ENCODE measurements at regions not wholly inside any gene's neighbourhood (a gene's known extent, or its start where the extent isn't known, plus 50 kb on each side); places are given as distances from the start of the nearest gene placed in this dataset.

DNA sequence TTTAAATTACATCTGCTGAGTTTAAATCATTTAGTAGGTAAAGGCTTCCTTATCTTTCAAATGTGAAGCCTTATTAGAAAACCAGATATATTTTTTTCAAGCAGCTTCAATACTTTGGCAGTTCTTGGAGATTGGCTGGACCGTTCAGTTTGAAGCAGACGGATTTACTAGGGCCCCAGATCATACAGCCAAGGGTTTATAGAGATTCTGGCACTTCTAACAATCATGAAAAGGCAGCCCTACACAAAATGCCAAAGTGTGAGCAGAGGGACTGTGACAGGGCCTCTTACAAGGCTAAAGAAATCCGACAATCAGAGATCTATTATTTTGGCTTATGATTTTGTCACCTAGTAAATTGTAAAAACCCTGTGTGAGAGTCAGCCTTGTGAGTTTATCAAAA, 162.8 kb upstream of the SLC38A2 start:
- TF ChIP-seq EZH2 (IDR thresholded peaks at IDR 0.05; ENCODE audit: borderline replicate concordance, low read length), result no peak
- TF ChIP-seq, protein P1, sequence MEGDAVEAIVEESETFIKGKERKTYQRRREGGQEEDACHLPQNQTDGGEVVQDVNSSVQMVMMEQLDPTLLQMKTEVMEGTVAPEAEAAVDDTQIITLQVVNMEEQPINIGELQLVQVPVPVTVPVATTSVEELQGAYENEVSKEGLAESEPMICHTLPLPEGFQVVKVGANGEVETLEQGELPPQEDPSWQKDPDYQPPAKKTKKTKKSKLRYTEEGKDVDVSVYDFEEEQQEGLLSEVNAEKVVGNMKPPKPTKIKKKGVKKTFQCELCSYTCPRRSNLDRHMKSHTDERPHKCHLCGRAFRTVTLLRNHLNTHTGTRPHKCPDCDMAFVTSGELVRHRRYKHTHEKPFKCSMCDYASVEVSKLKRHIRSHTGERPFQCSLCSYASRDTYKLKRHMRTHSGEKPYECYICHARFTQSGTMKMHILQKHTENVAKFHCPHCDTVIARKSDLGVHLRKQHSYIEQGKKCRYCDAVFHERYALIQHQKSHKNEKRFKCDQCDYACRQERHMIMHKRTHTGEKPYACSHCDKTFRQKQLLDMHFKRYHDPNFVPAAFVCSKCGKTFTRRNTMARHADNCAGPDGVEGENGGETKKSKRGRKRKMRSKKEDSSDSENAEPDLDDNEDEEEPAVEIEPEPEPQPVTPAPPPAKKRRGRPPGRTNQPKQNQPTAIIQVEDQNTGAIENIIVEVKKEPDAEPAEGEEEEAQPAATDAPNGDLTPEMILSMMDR (IDR thresholded peaks at IDR 0.05; ENCODE audit: low read length), result no peak
- Histone ChIP-seq H3F3A (ENCODE audit: insufficient read depth, low read length) (no peaks in the 10 kb centered on the region), H3K79me2 (ENCODE audit: insufficient read depth, low read length) (no peaks in the 10 kb centered on the region), H3K4me3 (ENCODE audit: low read depth, low read length, poor library complexity, severe bottlenecking) (no peak overlapping the region), H3K9ac (ENCODE audit: low read length) (no peak overlapping the region), H3K27ac (ENCODE audit: low read depth, low read length, poor library complexity, severe bottlenecking) (no peak overlapping the region), H3K27me3 (ENCODE audit: insufficient read depth, low read length) (no peaks in the 10 kb centered on the region), H3K36me3 (ENCODE audit: insufficient read depth, low read length) (no peaks in the 10 kb centered on the region; the same call in 1 of the 2 replicates), H3K4me2 (ENCODE audit: low read length) (no peak overlapping the region), H2AFZ (ENCODE audit: low read length) (no peak overlapping the region), H3K4me1 (ENCODE audit: insufficient read depth, low read length, severe bottlenecking) (no peaks in the 10 kb centered on the region), H3K9me3 (ENCODE audit: low read length) (peaks cover 6% of the 10 kb centered on the region; the same call in 1 of the 2 replicates), H3K9me2 (ENCODE audit: low read depth, low read length) (no peaks in the 10 kb centered on the region), H4K20me1 (ENCODE audit: insufficient read depth, low read length) (no peaks in the 10 kb centered on the region)

DNA sequence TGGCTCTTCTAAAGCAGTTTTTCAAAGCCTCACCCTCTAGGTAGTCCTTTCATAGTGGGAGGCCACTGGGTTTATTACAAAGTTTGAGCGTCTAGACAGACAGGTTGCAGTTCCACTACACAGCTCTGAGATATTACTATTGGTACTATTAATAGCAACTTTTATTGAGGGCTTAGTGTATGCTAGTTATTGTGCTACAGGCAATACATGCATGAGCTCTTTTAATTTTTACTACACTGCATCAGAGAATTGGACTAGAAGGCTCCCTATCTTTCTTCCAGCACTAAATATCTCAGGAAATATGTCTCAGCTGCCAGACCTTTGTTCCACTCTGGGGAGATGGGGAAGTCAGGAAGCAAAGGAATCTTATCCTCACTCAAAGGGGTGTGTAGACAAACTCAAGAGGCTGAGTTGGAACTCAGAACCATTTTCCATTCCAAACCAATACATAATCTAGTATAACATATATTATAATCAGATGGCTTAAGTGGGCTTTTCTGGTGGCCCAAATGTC, 161.8 kb upstream of the SLC38A2 start:
- Histone ChIP-seq H3K9me3 (ENCODE audit: low read length) (peaks cover 6% of the 10 kb centered on the region; the same call in 1 of the 2 replicates), H4K20me1 (ENCODE audit: insufficient read depth, low read length) (no peaks in the 10 kb centered on the region), H3K4me2 (ENCODE audit: low read length) (no peak overlapping the region), H3K27ac (ENCODE audit: low read depth, low read length, poor library complexity, severe bottlenecking) (no peak overlapping the region), H3K9ac (ENCODE audit: low read length) (no peak overlapping the region), H2AFZ (ENCODE audit: low read length) (no peak overlapping the region), H3K4me1 (ENCODE audit: insufficient read depth, low read length, severe bottlenecking) (no peaks in the 10 kb centered on the region), H3K27me3 (ENCODE audit: insufficient read depth, low read length) (no peaks in the 10 kb centered on the region), H3K79me2 (ENCODE audit: insufficient read depth, low read length) (no peaks in the 10 kb centered on the region), H3K4me3 (ENCODE audit: low read depth, low read length, poor library complexity, severe bottlenecking) (no peak overlapping the region), H3K36me3 (ENCODE audit: insufficient read depth, low read length) (no peaks in the 10 kb centered on the region; the same call in 1 of the 2 replicates), H3F3A (ENCODE audit: insufficient read depth, low read length) (no peaks in the 10 kb centered on the region), H3K9me2 (ENCODE audit: low read depth, low read length) (no peaks in the 10 kb centered on the region)
- no peak for TF ChIP-seq EZH2 (IDR thresholded peaks at IDR 0.05; ENCODE audit: borderline replicate concordance, low read length)
- TF ChIP-seq, protein P1 (IDR thresholded peaks at IDR 0.05; ENCODE audit: low read length), result no peak

- TF ChIP-seq, protein P1 (IDR thresholded peaks at IDR 0.05; ENCODE audit: low read length), result no peak
- TF ChIP-seq EZH2 (IDR thresholded peaks at IDR 0.05; ENCODE audit: borderline replicate concordance, low read length), result no peak
- Histone ChIP-seq H3K36me3 (ENCODE audit: insufficient read depth, low read length) (no peaks in the 10 kb centered on the region; the same call in 1 of the 2 replicates), H2AFZ (ENCODE audit: low read length) (no peak overlapping the region), H3K4me1 (ENCODE audit: insufficient read depth, low read length, severe bottlenecking) (no peaks in the 10 kb centered on the region), H3K9ac (ENCODE audit: low read length) (no peak overlapping the region), H3K4me2 (ENCODE audit: low read length) (no peak overlapping the region), H3F3A (ENCODE audit: insufficient read depth, low read length) (no peaks in the 10 kb centered on the region), H3K27ac (ENCODE audit: low read depth, low read length, poor library complexity, severe bottlenecking) (no peak overlapping the region), H3K27me3 (ENCODE audit: insufficient read depth, low read length) (no peaks in the 10 kb centered on the region), H3K9me2 (ENCODE audit: low read depth, low read length) (no peaks in the 10 kb centered on the region), H3K9me3 (ENCODE audit: low read length) (peaks cover 6% of the 10 kb centered on the region; the same call in 1 of the 2 replicates), H3K4me3 (ENCODE audit: low read depth, low read length, poor library complexity, severe bottlenecking) (no peak overlapping the region), H4K20me1 (ENCODE audit: insufficient read depth, low read length) (no peaks in the 10 kb centered on the region), H3K79me2 (ENCODE audit: insufficient read depth, low read length) (no peaks in the 10 kb centered on the region)
Observed at GRCh38 chr12:46533723-46534122, 161.2 kb upstream of the SLC38A2 start.
